HG03196 (cell line): ENCODE measurements at regions not wholly inside any gene's neighbourhood (a gene's known extent, or its start where the extent isn't known, plus 50 kb on each side); places are given as distances from the start of the nearest gene placed in this dataset.

Experiments
- ATAC-seq: cut with Tn5 transposase; IDR thresholded peaks from one replicate; pipeline ENCODE4 v1.9.1; 2021; ENCODE audit not compliant: unreplicated experiment

GRCh38 chr3:109897734-109898133 is 560.4 kb upstream of the DPPA4 start:
- ATAC-seq: no peak

DNA sequence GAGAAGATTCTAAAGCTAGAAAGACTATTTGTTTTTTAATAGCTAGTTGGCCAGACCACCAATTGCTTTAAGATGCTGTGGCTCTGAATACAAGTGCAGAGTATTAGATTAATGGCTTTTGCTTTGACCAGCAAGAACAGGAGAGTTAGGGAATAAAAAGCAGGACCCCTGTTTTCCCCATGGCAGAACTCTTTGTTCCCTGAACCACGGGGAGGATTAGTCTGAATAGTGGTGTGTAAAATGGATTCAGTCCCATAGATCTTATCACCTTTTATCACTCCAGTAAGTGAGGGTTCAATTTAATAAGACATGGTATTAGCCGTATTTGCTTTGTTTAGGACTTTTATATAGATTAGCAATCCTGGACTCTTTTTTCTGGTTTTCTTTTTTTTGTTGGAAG is 562.6 kb upstream of the DPPA4 start:
- ATAC-seq: no peak

GRCh38 chr3:109900783-109901182 is 563.4 kb upstream of the DPPA4 start:
- no peak for ATAC-seq

GRCh38 chr3:109902549-109902948 is 565.2 kb upstream of the DPPA4 start:
- ATAC-seq: no peak

GRCh38 chr3:109903100-109903499 is 565.8 kb upstream of the DPPA4 start:
- ATAC-seq: no peak

GRCh38 chr3:109910772-109911171 is 573.4 kb upstream of the DPPA4 start:
- ATAC-seq: no peak

GRCh38 chr3:109918740-109919139 is 581.4 kb upstream of the DPPA4 start:
- no peak for ATAC-seq

- no peak for ATAC-seq
These were observed 583.4 kb upstream of the DPPA4 start for GRCh38 chr3:109920749-109921148.

DNA sequence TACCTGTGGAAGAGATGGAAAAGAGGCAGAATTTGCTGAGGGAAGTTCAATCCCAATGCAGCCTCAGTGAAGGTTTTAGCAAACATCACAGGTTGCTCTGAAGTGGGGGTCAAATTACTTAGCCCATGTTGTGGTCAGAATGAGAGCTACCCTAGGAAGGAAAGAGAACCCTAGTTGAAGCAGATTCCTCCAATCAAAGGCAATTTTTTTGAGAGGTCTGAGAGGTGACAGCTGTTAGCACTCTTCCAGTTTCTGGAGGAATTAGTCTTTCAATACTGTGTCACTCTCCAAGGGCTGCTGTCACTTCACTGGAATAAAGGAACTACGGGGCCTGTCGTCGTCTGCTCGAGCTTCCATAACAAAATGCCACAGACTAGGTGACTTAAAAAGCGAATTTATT is 584.2 kb upstream of the DPPA4 start:
- ATAC-seq: no peak

- ATAC-seq: no peak
These were observed 585.5 kb upstream of the DPPA4 start for GRCh38 chr3:109922856-109923255.

GRCh38 chr3:109923431-109923830 is 586.1 kb upstream of the DPPA4 start:
- ATAC-seq: no peak

- ATAC-seq: no peak
These were observed 586.9 kb upstream of the DPPA4 start for GRCh38 chr3:109924196-109924595.

GRCh38 chr3:109926376-109926775 is 589.0 kb upstream of the DPPA4 start:
- no peak for ATAC-seq

- ATAC-seq: no peak
These were observed 589.8 kb upstream of the DPPA4 start for GRCh38 chr3:109927161-109927560.

GRCh38 chr3:109927726-109928125 is 590.4 kb upstream of the DPPA4 start:
- no peak for ATAC-seq

- no peak for ATAC-seq
These were observed 593.2 kb upstream of the DPPA4 start for GRCh38 chr3:109930582-109930981.

GRCh38 chr3:109933576-109933975 is 596.2 kb upstream of the DPPA4 start:
- no peak for ATAC-seq

DNA sequence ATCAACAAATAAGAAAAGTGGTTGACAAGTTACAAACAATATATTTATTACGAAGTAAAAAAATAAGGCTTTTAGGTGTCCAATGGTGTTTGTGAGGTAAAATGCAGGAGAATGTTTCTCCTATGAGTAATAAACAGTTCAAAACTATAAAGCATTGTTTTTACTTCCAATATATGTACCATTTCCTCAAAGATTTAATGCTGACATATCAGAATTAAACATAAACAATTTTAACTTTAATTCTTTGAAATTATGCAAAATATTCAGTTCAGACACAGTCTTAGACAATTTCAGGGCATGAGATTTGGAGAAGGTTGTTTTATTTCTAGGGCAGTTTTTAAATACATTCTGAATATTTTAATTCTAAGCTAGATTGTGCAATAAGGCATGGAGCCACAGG is 602.5 kb upstream of the DPPA4 start:
- no peak for ATAC-seq

DNA sequence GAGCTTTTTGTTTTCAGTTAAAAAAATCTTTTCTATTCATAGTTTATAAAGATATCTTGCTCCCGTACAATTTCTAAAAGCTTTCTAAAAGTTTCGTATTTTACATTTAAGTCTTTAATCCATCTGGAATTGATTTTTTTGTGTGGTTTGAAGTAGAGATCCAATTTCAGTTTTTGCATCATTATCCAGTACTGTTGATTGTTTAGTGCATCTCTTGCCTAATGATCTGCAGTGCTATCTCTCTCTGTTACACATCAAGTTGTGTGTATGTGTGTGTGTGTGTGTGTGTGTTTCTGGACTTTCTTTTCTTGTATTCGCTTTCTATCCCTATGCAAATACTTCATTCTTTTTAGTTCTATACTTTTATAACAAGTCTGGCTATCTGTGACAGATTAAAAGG is 605.8 kb upstream of the DPPA4 start:
- no peak for ATAC-seq

DNA sequence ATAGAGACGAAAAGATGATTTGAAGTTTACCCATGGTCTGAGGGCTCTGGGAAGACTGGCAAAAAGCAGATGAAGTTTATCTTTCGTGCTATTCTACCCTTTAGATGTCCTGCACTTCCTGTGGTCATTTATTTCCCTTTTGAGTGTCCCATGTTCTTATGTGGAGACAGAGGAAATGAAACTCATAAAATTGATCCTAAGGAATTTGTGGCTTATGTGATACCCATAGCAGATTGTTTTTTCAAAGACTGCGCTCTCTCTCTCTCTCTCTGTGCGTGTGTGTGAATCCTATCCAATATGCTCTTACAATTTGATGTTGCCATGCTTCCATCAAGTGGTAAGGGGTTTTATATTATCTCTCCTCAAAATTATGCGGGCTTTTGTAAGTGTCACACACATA is 607.5 kb upstream of the DPPA4 start:
- no peak for ATAC-seq

DNA sequence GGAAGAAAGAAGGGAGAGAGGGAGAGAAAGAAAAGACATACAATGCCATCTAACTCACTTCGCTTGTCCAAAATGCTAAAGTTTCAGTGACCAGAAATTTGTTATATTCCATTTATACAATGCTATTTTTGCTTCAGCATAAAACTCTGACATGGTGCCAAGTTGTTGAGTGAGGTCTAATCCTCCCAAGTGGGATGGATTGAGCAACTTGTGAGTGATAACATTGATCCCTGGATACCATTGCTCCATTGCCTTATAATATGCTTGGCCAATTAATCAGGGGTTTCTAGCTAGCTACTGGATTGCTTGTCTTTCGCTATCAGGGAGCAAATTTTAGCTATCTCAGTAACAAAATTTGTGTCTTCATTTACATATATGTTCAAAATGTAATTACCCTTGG is 615.6 kb upstream of the DPPA4 start:
- no peak for ATAC-seq

DNA sequence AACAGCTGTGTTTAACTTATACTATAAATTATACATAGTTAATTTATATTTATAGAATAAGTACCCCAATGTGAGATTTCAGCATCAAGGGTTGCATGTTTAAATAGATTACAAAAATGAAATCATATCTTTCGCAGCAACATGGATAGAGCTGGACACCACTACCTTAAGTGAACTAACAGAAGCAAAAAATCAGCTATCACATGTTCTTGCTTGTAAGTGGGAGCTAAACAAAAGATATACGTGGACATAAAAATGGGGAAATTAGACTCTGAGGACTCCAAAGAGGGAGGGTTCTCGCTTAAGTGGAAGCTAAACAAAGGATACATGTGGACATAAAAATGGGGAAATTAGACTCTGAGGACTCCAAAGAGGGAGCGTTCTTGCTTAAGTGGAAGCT is 626.5 kb upstream of the DPPA4 start:
- no peak for ATAC-seq

DNA sequence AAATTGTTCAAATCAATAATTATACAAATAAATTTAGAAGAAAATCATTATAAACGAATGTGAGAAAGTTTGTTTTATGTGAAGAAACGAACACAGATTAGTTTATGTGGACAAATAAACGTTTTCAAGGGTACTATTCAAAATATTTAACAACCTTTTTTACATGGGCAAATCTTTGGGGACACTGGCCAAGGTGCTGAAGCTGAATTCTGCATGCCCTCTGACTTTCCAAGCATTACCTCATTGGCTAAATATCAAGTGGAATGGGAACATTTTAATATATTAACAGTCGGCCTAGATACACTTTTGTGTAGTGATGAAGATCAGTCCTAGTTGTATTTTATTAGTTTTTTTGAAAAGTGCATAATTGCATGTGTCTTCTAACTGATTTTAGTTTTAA is 636.4 kb upstream of the DPPA4 start:
- no peak for ATAC-seq

DNA sequence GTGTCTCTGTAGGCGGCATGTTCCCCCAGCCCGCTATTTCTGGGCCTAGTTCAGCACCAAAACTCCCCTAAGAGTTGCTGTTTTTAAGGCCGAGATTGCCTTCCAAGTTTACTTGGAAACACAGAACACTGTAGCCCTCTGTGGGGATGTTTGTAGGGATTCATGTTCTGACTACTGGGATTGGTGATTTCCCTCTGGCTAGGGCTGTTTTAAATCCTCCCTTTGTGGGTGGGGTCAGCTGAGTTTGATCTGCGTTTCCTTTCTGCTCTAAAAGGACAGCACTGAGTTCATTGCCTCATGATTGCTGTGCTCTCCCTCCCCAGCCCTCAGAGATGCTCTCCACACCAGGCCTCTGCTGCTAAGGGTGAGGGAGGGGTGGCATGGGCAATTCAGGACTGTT is 640.6 kb upstream of the DPPA4 start:
- no peak for ATAC-seq
